GM12872 (cell line): ENCODE measurements at regions not wholly inside any gene's neighbourhood (a gene's known extent, or its start where the extent isn't known, plus 50 kb on each side); places are given as distances from the start of the nearest gene placed in this dataset.

Source experiments
- TF ChIP-seq, protein P1 (sequence below): IDR thresholded peaks from 3 replicates; pipeline ENCODE4 v1.5.1; 2011; ENCODE audit warnings: low read depth, mild to moderate bottlenecking, low read length, moderate library complexity; ENCODE audit not compliant: insufficient read depth

DNA sequence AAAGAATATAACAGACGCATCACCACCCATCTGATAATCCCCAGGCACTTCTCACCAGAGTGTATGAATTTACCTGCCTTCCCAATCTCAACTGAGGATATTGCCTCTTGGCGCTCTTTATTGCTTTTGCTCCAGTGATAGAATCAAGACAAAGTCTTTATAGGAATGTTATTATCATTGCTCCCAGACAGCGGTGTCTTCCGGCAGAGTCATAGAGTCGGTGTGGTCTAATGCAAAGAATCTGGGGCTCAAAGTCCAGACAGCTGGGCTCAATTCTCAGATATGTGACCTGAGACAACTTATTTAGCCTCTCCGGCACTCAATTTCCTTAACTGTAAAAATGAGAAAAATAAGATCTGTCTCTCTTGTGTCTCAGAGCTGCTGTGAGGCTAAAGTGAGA, 106.1 kb upstream of the PAK3 start:
- TF ChIP-seq, protein P1, sequence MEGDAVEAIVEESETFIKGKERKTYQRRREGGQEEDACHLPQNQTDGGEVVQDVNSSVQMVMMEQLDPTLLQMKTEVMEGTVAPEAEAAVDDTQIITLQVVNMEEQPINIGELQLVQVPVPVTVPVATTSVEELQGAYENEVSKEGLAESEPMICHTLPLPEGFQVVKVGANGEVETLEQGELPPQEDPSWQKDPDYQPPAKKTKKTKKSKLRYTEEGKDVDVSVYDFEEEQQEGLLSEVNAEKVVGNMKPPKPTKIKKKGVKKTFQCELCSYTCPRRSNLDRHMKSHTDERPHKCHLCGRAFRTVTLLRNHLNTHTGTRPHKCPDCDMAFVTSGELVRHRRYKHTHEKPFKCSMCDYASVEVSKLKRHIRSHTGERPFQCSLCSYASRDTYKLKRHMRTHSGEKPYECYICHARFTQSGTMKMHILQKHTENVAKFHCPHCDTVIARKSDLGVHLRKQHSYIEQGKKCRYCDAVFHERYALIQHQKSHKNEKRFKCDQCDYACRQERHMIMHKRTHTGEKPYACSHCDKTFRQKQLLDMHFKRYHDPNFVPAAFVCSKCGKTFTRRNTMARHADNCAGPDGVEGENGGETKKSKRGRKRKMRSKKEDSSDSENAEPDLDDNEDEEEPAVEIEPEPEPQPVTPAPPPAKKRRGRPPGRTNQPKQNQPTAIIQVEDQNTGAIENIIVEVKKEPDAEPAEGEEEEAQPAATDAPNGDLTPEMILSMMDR: no peak

DNA sequence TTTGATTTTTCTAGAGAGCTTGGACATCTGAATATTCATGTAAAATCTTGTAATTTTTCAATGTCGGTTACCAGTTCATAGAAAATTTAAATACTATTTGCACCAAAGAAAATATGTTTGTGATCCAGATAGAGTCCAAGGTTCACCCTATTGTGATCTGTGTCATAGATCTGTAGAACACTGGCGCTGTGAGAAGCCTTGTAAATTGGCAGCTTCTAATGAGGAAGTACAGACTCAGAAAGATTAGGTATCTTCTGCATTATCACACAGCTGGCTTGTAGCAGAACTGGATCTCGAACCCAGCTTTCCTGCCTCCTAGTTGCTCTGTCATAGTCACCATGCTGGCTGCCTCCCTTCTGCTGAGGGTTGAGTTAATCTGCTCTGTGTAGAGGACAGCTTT, 106.5 kb upstream of the PAK3 start:
- TF ChIP-seq, protein P1: no peak

DNA sequence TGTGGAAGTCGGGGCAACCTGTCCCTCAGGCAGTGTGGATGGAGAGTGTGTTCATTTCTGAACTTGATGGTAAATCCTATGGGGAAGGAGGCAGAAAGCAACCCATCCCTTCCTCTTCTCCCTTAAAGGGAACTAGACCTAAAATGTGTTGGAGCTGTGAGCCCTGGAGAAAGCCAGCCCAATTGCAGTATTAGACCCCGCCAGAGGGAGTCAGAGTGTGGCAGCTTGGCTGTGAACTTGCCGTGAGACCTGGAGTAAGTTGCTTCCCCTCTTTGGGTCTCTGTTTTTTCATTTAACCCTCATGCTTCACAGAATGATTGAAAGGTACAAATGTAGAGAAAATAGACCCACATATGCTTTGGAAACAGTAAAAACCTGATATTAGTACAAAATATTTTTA, 108.7 kb upstream of the PAK3 start:
- TF ChIP-seq, protein P1: no peak

DNA sequence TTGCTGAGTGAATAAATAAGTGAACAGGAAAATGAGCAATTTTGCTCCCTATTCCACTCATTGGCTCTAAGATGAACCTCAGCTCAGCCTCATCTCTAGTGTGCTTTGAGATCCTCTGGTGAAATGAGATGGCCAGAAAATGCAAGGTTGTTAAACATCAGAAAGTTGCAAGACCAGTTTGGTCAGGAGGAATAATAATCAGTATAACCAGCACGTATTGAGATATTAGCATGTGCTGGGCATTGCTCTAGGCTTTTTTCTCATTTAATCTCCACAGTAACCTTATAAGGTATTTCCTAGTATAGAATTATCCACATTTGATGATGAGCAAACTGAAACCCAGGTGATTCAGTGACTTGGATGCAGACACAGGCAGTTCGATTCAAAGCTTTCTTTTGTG, 110.5 kb upstream of the PAK3 start:
- TF ChIP-seq, protein P1: no peak

DNA sequence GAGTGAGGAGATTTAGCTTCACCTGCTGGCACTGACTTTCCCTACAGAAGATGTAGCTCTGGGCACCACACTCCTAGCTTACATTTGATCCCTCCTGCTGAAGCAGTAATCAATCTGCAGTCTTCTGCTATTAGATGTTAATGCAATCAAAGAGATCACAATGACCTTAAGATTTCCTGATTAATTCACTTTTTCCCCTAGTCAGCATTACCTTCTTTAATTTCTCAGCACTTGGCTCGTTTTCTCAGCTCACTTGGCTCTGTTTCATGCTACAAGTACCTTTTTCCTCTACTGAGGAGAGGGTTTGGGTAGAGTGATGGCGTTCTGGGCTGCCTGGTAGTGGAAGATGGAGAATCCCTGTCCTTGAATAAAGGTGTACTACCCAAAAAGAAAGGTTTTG, 113.0 kb upstream of the PAK3 start:
- TF ChIP-seq, protein P1: no peak

DNA sequence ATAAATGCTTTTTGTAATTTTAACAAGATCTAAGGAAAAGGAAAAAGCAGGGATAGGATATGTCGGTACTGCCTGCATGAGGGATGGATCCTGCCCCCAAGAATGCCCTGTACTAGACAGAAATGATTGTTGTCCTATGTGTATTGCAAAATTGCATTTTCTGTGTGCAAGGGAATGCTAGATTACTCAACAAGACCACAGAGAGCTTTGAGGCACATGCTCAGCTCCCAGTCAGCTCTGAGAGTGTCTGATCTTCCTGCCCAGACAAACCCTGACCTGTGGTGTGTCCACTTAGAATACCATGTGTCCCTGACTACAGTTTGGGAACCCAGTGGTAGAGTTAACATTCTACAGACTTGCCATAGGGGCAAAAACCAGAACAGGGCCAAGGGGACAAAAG, 129.2 kb upstream of the PAK3 start:
- TF ChIP-seq, protein P1: no peak

DNA sequence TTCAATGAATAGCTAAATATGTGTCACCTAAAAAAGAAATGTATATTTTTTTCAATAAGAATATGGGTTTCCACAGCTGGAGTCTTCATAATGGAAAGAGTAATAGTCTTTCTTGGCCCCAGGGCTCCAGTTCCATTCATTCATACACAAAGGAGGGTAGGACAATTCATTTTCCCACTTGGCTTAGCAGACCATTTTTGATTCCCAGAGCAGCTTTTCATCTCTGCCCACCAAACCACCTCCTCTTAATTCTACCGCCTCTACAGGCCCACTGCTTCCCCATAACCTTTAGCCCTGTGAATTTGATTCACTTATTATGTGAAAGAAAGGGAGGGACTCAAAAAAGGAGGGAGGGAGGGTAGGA, 129.9 kb upstream of the PAK3 start:
- TF ChIP-seq, protein P1: no peak
